ENCODE measurements at regions not wholly inside any gene's neighbourhood (a gene's known extent, or its start where the extent isn't known, plus 50 kb on each side); places are given as distances from the start of the nearest gene placed in this dataset.

- no peak for TF ChIP-seq POLR2AphosphoS5 (IDR thresholded peaks at IDR 0.05; ENCODE audit: low read depth, low read length)
- no peak for TF ChIP-seq POLR2A (IDR thresholded peaks at IDR 0.05; ENCODE audit: low read depth, low read length)
- no peak for TF ChIP-seq SPI1 (IDR thresholded peaks at IDR 0.05; ENCODE audit: low read depth, low read length)
Observed at GRCh38 chr18:70384181-70384790, 95.4 kb downstream of the SOCS6 start.

All from GM12891 (cell line).